H9 (cell line): ENCODE measurements at regions not wholly inside any gene's neighbourhood (a gene's known extent, or its start where the extent isn't known, plus 50 kb on each side); places are given as distances from the start of the nearest gene placed in this dataset.

Source experiments
- DNase-seq: peaks from one replicate; pipeline ENCODE4 v3.0.0-alpha.2; 2017
- H2AFZ ChIP-seq: one replicate; pipeline ENCODE4 v1.6.1; 2013; ENCODE audit warnings: mild to moderate bottlenecking, low read length, control low read depth, moderate library complexity
- H2AK5ac ChIP-seq: 2 replicates; pipeline ENCODE4 v1.6.1; 2013; ENCODE audit warnings: low read length, control low read depth, mixed read lengths; ENCODE audit not compliant: insufficient read length
- H2BK120ac ChIP-seq: one replicate; pipeline ENCODE4 v1.6.1; 2013; ENCODE audit warnings: low read depth, mild to moderate bottlenecking, low read length, control low read depth, inconsistent platforms; ENCODE audit not compliant: poor library complexity, severe bottlenecking
- H2BK12ac ChIP-seq: 2 replicates; pipeline ENCODE4 v1.6.1; 2013; ENCODE audit warnings: low read length, control low read depth, mixed read lengths, low read depth; ENCODE audit not compliant: insufficient read length
- H2BK15ac ChIP-seq: 2 replicates; pipeline ENCODE4 v1.6.1; 2013; ENCODE audit warnings: low read depth, low read length, control low read depth
- H2BK20ac ChIP-seq: one replicate; pipeline ENCODE4 v1.6.1; 2013; ENCODE audit warnings: low read depth, mild to moderate bottlenecking, low read length, control low read depth, inconsistent platforms; ENCODE audit not compliant: poor library complexity, severe bottlenecking
- H2BK5ac ChIP-seq: 2 replicates; pipeline ENCODE4 v1.6.1; 2013; ENCODE audit warnings: low read length, control low read depth, mixed read lengths; ENCODE audit not compliant: insufficient read length
- H3K14ac ChIP-seq: 2 replicates; pipeline ENCODE4 v1.6.1; 2013; ENCODE audit warnings: low read length, control low read depth; ENCODE audit not compliant: insufficient read depth
- H3K18ac ChIP-seq: 2 replicates; pipeline ENCODE4 v1.6.1; 2013; ENCODE audit warnings: low read depth, mild to moderate bottlenecking, mixed read lengths, low read length, control low read depth; ENCODE audit not compliant: insufficient read length
- H3K23ac ChIP-seq: 2 replicates; pipeline ENCODE4 v1.6.1; 2013; ENCODE audit warnings: low read length, control low read depth, mixed read lengths, low read depth; ENCODE audit not compliant: insufficient read length
- H3K23me2 ChIP-seq: 2 replicates; pipeline ENCODE4 v1.6.1; 2013; ENCODE audit warnings: low read depth, mild to moderate bottlenecking, mixed read lengths, low read length, control low read depth; ENCODE audit not compliant: insufficient read length, poor library complexity, severe bottlenecking
- H3K27ac ChIP-seq: 2 replicates; pipeline ENCODE4 v1.5.1; 2013; ENCODE audit warnings: low read length, control low read depth, mixed read lengths, low read depth; ENCODE audit not compliant: insufficient read length
- H3K27me3 ChIP-seq: 2 replicates; pipeline ENCODE4 v1.6.1; 2013; ENCODE audit warnings: low read length, control low read depth, inconsistent platforms; ENCODE audit not compliant: insufficient read depth
- H3K4ac ChIP-seq: 2 replicates; pipeline ENCODE4 v1.6.1; 2013; ENCODE audit warnings: low read depth, mild to moderate bottlenecking, control low read depth, inconsistent platforms, low read length, moderate library complexity
- H3K4me1 ChIP-seq: 2 replicates; pipeline ENCODE4 v1.6.1; 2013; ENCODE audit warnings: low read length, control low read depth, inconsistent platforms; ENCODE audit not compliant: insufficient read depth
- H3K4me2 ChIP-seq: 2 replicates; pipeline ENCODE4 v1.6.1; 2013; ENCODE audit warnings: low read length, control low read depth, mixed read lengths; ENCODE audit not compliant: insufficient read length, insufficient read depth
- H3K56ac ChIP-seq: 2 replicates; pipeline ENCODE4 v1.6.1; 2013; ENCODE audit warnings: low read depth, mild to moderate bottlenecking, mixed read lengths, low read length, control low read depth; ENCODE audit not compliant: insufficient read length
- H3K79me1 ChIP-seq: 2 replicates; pipeline ENCODE4 v1.6.1; 2013; ENCODE audit warnings: low read depth, mild to moderate bottlenecking, moderate library complexity, low read length, control low read depth, inconsistent platforms; ENCODE audit not compliant: insufficient read depth, poor library complexity, severe bottlenecking
- H3K79me2 ChIP-seq: 2 replicates; pipeline ENCODE4 v1.6.1; 2013; ENCODE audit warnings: low read length, control low read depth, inconsistent platforms; ENCODE audit not compliant: insufficient read depth
- H3K9ac ChIP-seq: 2 replicates; pipeline ENCODE4 v1.6.1; 2013; ENCODE audit warnings: low read length, control low read depth, mixed read lengths; ENCODE audit not compliant: insufficient read length; ENCODE audit errors: extremely low read depth
- H3K9me3 ChIP-seq: one replicate; pipeline ENCODE4 v1.6.1; 2013; ENCODE audit warnings: low read depth, low read length, inconsistent platforms; ENCODE audit not compliant: control insufficient read depth
- H3T11ph ChIP-seq: one replicate; pipeline ENCODE4 v1.6.1; 2013; ENCODE audit warnings: mild to moderate bottlenecking, low read length, control low read depth, inconsistent platforms
- H4K20me1 ChIP-seq: one replicate; pipeline ENCODE4 v1.6.1; 2013; ENCODE audit not compliant: control insufficient read depth, insufficient read length, insufficient read depth
- H4K5ac ChIP-seq: 2 replicates; pipeline ENCODE4 v1.6.1; 2013; ENCODE audit warnings: low read depth, mild to moderate bottlenecking, mixed read lengths, low read length, control low read depth; ENCODE audit not compliant: insufficient read length
- H4K8ac ChIP-seq: replicated peaks from 2 replicates; pipeline ENCODE4 v1.6.1; 2013; ENCODE audit warnings: low read length, control low read depth, mixed read lengths, low read depth; ENCODE audit not compliant: insufficient read length
- H4K91ac ChIP-seq: 2 replicates; pipeline ENCODE4 v1.6.1; 2013; ENCODE audit warnings: low read depth, mild to moderate bottlenecking, moderate library complexity, mixed read lengths, low read length, control low read depth; ENCODE audit not compliant: insufficient read length
- H3K27ac Mint-ChIP-seq, 3 experiments: 2 replicates in 2 of 3; 3 replicates in 1 of 3; pipeline ENCODE4 v1.8.0; 2020 to 2021; ENCODE audit warnings: mixed read lengths in 3 of 3, mild to moderate bottlenecking in 1 of 3, moderate library complexity in 1 of 3
- H3K27me3 Mint-ChIP-seq: 2 replicates; pipeline ENCODE4 v1.8.0; 2021; ENCODE audit warnings: low read depth, mild to moderate bottlenecking, moderate library complexity, mixed read lengths
- H3K36me3 Mint-ChIP-seq, 3 experiments: 2 replicates in 2 of 3; 3 replicates in 1 of 3; pipeline ENCODE4 v1.8.0; 2020 to 2021; ENCODE audit warnings: low read depth in 3 of 3, mixed read lengths in 3 of 3; ENCODE audit not compliant: insufficient read depth in 1 of 3
- H3K4me1 Mint-ChIP-seq, 2 experiments: 2 replicates each; pipeline ENCODE4 v1.8.0; 2020; ENCODE audit warnings: mixed read lengths in 2 of 2
- H3K4me3 Mint-ChIP-seq, 2 experiments: 2 replicates in 1 of 2; 3 replicates in 1 of 2; pipeline ENCODE4 v1.8.0; 2020 to 2021; ENCODE audit warnings: mild to moderate bottlenecking in 2 of 2, mixed read lengths in 2 of 2, moderate library complexity in 1 of 2
- H3K9me3 Mint-ChIP-seq, 2 experiments: 2 replicates in 1 of 2; 3 replicates in 1 of 2; pipeline ENCODE4 v1.8.0; 2020; ENCODE audit warnings: mild to moderate bottlenecking in 2 of 2, mixed read lengths in 2 of 2, moderate library complexity in 1 of 2
- WGBS: extraction: QIAGEN DNeasy Blood & Tissue Kit; methylation state at CpG from one replicate; pipeline ENCODE4 v1.1.7; 2013; ENCODE audit warnings: missing lambda C conversion rate, low lambda C conversion rate, mixed read lengths; ENCODE audit not compliant: insufficient read length; ENCODE audit errors: extremely low coverage; 5-methylcytosine and 5-hydroxymethylcytosine counted together
- TF ChIP-seq, protein P1 (sequence below): fragments of 200-600 bp; sonication (generic); conservative IDR thresholded peaks from 3 replicates; pipeline ENCODE4 v1.8.0; 2021; ENCODE audit warnings: antibody characterized with exemption, mild to moderate bottlenecking

DNA sequence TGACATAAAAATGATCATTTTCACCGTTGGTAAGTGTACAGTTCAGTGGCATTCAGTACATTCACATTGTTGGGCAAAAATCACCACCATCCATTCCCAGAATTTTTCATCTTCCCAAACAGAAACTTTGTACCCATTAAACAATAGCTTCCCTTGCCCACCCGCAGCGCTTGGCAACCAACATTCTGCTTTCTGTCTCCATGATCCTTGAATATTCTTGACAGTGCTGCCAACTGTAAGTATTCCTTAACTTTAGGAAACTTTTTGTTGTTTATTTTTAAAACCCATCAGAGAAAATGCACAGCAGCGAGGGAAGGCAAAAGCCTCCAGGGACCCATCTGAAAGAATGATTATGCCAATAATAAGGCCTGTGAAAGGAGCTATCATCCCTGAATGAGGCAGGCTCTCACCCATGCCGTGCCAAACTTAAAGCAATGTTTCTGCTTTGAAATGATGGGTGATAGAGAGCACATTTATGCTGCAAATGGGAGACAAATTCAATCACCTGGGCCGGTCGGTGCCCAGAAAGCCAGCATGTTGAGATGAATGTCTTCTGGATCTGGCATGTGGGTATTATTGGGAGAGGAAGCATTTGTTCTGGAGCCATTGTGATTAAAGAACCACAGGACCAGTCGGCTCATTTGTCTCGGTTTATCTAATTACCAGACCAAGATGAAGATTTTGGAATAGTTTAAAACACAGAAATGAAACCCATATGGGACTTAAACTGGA, 202.1 kb upstream of the NPVF start:
- Mint-ChIP-seq H3K27me3 (no peaks in the 10 kb centered on the region), H3K9me3 (no peaks in the 10 kb centered on the region), H3K4me3 (no peak overlapping the region), H3K27ac (no peak overlapping the region), H3K4me1 (peaks cover 4 to 10% of the 10 kb centered on the region in 2 experiments), H3K36me3 (no peaks in the 10 kb centered on the region)
- Histone ChIP-seq H2AK5ac (no peak overlapping the region), H4K5ac (no peak overlapping the region), H3K23me2 (no peaks in the 10 kb centered on the region), H3K9me3 (no peaks in the 10 kb centered on the region), H2BK12ac (no peak overlapping the region), H3K23ac (no peak overlapping the region), H3K4ac (no peak overlapping the region), H4K20me1 (no peaks in the 10 kb centered on the region), H2BK20ac (no peak overlapping the region), H4K91ac (no peak overlapping the region), H3K4me1 (no peaks in the 10 kb centered on the region; the same call in 1 of the 2 replicates), H2BK5ac (no peak overlapping the region), H2BK15ac (no peak overlapping the region), H3T11ph (no peak overlapping the region), H2AFZ (no peak overlapping the region), H2BK120ac (no peak overlapping the region), H3K79me1 (no peaks in the 10 kb centered on the region), H3K27me3 (no peaks in the 10 kb centered on the region), H3K27ac (no peak overlapping the region), H3K14ac (no peak overlapping the region), H3K4me2 (no peak overlapping the region), H3K18ac (no peak overlapping the region), H3K9ac (no peak overlapping the region), H4K8ac (no peak overlapping the region), H3K56ac (no peak overlapping the region), H3K79me2 (no peaks in the 10 kb centered on the region)
- WGBS, result no CpG with 5 or more reads among the region's 9 CpGs
- DNase-seq, result no peak
- TF ChIP-seq, protein P1, sequence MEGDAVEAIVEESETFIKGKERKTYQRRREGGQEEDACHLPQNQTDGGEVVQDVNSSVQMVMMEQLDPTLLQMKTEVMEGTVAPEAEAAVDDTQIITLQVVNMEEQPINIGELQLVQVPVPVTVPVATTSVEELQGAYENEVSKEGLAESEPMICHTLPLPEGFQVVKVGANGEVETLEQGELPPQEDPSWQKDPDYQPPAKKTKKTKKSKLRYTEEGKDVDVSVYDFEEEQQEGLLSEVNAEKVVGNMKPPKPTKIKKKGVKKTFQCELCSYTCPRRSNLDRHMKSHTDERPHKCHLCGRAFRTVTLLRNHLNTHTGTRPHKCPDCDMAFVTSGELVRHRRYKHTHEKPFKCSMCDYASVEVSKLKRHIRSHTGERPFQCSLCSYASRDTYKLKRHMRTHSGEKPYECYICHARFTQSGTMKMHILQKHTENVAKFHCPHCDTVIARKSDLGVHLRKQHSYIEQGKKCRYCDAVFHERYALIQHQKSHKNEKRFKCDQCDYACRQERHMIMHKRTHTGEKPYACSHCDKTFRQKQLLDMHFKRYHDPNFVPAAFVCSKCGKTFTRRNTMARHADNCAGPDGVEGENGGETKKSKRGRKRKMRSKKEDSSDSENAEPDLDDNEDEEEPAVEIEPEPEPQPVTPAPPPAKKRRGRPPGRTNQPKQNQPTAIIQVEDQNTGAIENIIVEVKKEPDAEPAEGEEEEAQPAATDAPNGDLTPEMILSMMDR, result no peak
